Esophagus muscularis mucosa (tissue), 4 donors: ENCODE measurements at regions not wholly inside any gene's neighbourhood (a gene's known extent, or its start where the extent isn't known, plus 50 kb on each side); places are given as distances from the start of the nearest gene placed in this dataset.

ENCODE experiments used
- EP300 ChIP-seq: sonication (generic); formaldehyde crosslinking; IDR thresholded peaks from one replicate; pipeline ENCODE4 v1.6.1; 2017; ENCODE audit warnings: antibody characterized with exemption
- POLR2AphosphoS5 ChIP-seq, 2 donors: sonication (generic); formaldehyde crosslinking; IDR thresholded peaks; one replicate each; pipeline ENCODE4 v1.6.1; 2017; ENCODE audit warnings: antibody characterized with exemption in 2 of 2
- TF ChIP-seq, protein P1 (sequence below), 3 experiments: fragments of 200-600 bp in 2 of 3; fragments of 450-650 bp in 1 of 3; sonication (generic) in 2 of 3; IDR thresholded peaks; one replicate each; pipeline ENCODE4 v1.5.1; 2017 to 2019; ENCODE audit warnings: antibody characterized with exemption in 3 of 3, mild to moderate bottlenecking in 2 of 3, moderate library complexity in 1 of 3

- TF ChIP-seq, protein P1, sequence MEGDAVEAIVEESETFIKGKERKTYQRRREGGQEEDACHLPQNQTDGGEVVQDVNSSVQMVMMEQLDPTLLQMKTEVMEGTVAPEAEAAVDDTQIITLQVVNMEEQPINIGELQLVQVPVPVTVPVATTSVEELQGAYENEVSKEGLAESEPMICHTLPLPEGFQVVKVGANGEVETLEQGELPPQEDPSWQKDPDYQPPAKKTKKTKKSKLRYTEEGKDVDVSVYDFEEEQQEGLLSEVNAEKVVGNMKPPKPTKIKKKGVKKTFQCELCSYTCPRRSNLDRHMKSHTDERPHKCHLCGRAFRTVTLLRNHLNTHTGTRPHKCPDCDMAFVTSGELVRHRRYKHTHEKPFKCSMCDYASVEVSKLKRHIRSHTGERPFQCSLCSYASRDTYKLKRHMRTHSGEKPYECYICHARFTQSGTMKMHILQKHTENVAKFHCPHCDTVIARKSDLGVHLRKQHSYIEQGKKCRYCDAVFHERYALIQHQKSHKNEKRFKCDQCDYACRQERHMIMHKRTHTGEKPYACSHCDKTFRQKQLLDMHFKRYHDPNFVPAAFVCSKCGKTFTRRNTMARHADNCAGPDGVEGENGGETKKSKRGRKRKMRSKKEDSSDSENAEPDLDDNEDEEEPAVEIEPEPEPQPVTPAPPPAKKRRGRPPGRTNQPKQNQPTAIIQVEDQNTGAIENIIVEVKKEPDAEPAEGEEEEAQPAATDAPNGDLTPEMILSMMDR (IDR thresholded peaks at IDR 0.05): no peak
- no peak for TF ChIP-seq EP300
- TF ChIP-seq POLR2AphosphoS5 (IDR thresholded peaks at IDR 0.05): no peak
Measured at GRCh38 chr2:236675526-236675925, 105.9 kb downstream of the ACKR3 start.
